ENCODE measurements at regions not wholly inside any gene's neighbourhood (a gene's known extent, or its start where the extent isn't known, plus 50 kb on each side); places are given as distances from the start of the nearest gene placed in this dataset.

DNA sequence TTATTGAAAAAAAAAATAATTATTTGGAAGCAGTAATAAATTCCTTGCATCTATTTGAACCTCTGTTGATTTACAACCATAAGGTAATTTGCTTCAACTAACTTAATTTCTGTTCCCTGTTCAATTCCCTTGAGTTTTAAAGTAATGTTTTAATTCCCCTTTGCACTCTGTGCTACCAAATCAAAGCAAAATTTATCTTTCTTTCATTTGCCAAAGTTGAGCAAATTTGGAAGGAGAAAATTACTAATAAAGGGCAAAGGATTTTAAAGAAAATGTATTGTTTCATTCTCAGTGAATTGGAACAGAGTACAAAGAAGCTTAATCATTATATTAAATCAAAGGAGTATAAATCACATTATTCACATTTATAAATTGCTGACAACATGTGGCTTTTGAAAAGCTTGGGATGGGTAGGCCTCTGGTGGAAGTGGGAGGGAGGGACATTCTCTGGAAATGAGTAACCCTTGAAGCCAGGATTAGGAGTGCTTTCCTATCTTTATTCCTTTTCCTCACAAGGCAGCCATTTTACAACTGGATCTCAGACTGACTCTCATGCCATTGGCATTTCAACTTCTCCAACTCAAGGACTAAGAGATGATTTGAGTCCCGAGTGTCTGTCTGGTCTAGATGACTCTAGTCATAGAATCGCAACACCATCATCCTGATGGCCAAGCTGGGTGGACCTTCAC is 331.6 kb upstream of the DUSP10 start:
- no peak overlapping the region for H3K4me3 ChIP-seq (ENCODE audit: low read length)
- H3K27me3 ChIP-seq (ENCODE audit: insufficient read depth, low read depth, low read length) = no peaks in the 10 kb centered on the region
- H3K9ac ChIP-seq (ENCODE audit: low read length) = no peak overlapping the region
- no peak overlapping the region for H2AFZ ChIP-seq (ENCODE audit: low read depth, low read length)
- H3K27ac ChIP-seq (ENCODE audit: low read length) = no peak overlapping the region
- no peaks in the 10 kb centered on the region for H3F3A ChIP-seq (ENCODE audit: insufficient read depth, low read length, poor library complexity, severe bottlenecking)
- no peaks in the 10 kb centered on the region for H3K36me3 ChIP-seq (ENCODE audit: insufficient read depth, low read length)
- H3K4me2 ChIP-seq (ENCODE audit: low read length) = no peak overlapping the region
- H3K9me3 ChIP-seq (ENCODE audit: low read length) = no peaks in the 10 kb centered on the region
- H4K20me1 ChIP-seq (ENCODE audit: insufficient read depth) = no peaks in the 10 kb centered on the region
- no peaks in the 10 kb centered on the region for H3K79me2 ChIP-seq (replicated peaks; ENCODE audit: insufficient read depth, low read length)
- TF ChIP-seq, protein P1, sequence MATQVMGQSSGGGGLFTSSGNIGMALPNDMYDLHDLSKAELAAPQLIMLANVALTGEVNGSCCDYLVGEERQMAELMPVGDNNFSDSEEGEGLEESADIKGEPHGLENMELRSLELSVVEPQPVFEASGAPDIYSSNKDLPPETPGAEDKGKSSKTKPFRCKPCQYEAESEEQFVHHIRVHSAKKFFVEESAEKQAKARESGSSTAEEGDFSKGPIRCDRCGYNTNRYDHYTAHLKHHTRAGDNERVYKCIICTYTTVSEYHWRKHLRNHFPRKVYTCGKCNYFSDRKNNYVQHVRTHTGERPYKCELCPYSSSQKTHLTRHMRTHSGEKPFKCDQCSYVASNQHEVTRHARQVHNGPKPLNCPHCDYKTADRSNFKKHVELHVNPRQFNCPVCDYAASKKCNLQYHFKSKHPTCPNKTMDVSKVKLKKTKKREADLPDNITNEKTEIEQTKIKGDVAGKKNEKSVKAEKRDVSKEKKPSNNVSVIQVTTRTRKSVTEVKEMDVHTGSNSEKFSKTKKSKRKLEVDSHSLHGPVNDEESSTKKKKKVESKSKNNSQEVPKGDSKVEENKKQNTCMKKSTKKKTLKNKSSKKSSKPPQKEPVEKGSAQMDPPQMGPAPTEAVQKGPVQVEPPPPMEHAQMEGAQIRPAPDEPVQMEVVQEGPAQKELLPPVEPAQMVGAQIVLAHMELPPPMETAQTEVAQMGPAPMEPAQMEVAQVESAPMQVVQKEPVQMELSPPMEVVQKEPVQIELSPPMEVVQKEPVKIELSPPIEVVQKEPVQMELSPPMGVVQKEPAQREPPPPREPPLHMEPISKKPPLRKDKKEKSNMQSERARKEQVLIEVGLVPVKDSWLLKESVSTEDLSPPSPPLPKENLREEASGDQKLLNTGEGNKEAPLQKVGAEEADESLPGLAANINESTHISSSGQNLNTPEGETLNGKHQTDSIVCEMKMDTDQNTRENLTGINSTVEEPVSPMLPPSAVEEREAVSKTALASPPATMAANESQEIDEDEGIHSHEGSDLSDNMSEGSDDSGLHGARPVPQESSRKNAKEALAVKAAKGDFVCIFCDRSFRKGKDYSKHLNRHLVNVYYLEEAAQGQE (IDR thresholded peaks at IDR 0.05; ENCODE audit: borderline replicate concordance) = no peak
- TF ChIP-seq MXI1 (conservative IDR thresholded peaks at IDR 0.05; ENCODE audit: poor library complexity, severe bottlenecking) (no peak), SMC3 (conservative IDR thresholded peaks at IDR 0.05; ENCODE audit: poor library complexity) (no peak), EZH2 (IDR thresholded peaks at IDR 0.05; ENCODE audit: borderline replicate concordance, insufficient read depth, low read length, poor library complexity, severe bottlenecking) (no peak), TAF1 (IDR thresholded peaks at IDR 0.05; ENCODE audit: low read depth) (no peak), POLR2AphosphoS5 (IDR thresholded peaks at IDR 0.05) (no peak), RAD21 (conservative IDR thresholded peaks at IDR 0.05) (no peak), EP300 (conservative IDR thresholded peaks at IDR 0.05; ENCODE audit: poor library complexity, severe bottlenecking) (no peak)
- TF ChIP-seq, protein P2, sequence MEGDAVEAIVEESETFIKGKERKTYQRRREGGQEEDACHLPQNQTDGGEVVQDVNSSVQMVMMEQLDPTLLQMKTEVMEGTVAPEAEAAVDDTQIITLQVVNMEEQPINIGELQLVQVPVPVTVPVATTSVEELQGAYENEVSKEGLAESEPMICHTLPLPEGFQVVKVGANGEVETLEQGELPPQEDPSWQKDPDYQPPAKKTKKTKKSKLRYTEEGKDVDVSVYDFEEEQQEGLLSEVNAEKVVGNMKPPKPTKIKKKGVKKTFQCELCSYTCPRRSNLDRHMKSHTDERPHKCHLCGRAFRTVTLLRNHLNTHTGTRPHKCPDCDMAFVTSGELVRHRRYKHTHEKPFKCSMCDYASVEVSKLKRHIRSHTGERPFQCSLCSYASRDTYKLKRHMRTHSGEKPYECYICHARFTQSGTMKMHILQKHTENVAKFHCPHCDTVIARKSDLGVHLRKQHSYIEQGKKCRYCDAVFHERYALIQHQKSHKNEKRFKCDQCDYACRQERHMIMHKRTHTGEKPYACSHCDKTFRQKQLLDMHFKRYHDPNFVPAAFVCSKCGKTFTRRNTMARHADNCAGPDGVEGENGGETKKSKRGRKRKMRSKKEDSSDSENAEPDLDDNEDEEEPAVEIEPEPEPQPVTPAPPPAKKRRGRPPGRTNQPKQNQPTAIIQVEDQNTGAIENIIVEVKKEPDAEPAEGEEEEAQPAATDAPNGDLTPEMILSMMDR (IDR thresholded peaks at IDR 0.05; ENCODE audit: poor library complexity, severe bottlenecking) = no peak
- no peaks in the 10 kb centered on the region for H3K9me2 ChIP-seq (ENCODE audit: insufficient read depth, low read length)

DNA sequence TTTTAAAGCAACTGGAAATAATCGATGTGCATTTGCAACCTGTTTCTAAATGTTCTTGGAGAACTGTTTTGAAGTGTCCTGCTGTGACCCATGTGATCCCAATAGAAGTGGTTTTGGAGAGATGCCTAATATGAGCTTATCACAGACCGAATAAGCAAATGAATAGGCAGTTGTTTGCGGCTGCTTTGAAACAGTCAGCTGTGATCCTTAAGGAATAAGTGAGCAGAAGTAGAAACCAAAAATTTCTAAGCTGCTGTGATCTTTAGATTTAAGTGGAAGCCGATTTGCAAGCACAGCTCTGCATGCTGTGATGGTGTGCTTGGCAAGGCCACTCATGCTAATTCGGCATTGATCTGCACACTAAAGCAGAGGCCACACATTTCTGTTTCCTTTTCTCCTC is 329.5 kb upstream of the DUSP10 start:
- no peak overlapping the region for H3K4me2 ChIP-seq (ENCODE audit: low read length)
- no peaks in the 10 kb centered on the region for H3K79me2 ChIP-seq (replicated peaks; ENCODE audit: insufficient read depth, low read length)
- H3K27me3 ChIP-seq (ENCODE audit: insufficient read depth, low read depth, low read length) = no peaks in the 10 kb centered on the region
- no peak overlapping the region for H3K4me3 ChIP-seq (ENCODE audit: low read length)
- H3K36me3 ChIP-seq (ENCODE audit: insufficient read depth, low read length) = no peaks in the 10 kb centered on the region
- no peak overlapping the region for H2AFZ ChIP-seq (ENCODE audit: low read depth, low read length)
- H3F3A ChIP-seq (ENCODE audit: insufficient read depth, low read length, poor library complexity, severe bottlenecking) = no peaks in the 10 kb centered on the region
- TF ChIP-seq EZH2 (IDR thresholded peaks at IDR 0.05; ENCODE audit: borderline replicate concordance, insufficient read depth, low read length, poor library complexity, severe bottlenecking) = no peak
- TF ChIP-seq MXI1 (conservative IDR thresholded peaks at IDR 0.05; ENCODE audit: poor library complexity, severe bottlenecking) = no peak
- no peak for TF ChIP-seq TAF1 (IDR thresholded peaks at IDR 0.05; ENCODE audit: low read depth)
- H3K27ac ChIP-seq (ENCODE audit: low read length) = no peak overlapping the region
- no peaks in the 10 kb centered on the region for H4K20me1 ChIP-seq (ENCODE audit: insufficient read depth)
- H3K9ac ChIP-seq (ENCODE audit: low read length) = no peak overlapping the region
- no peaks in the 10 kb centered on the region for H3K9me3 ChIP-seq (ENCODE audit: low read length)
- H3K9me2 ChIP-seq (ENCODE audit: insufficient read depth, low read length) = no peaks in the 10 kb centered on the region

All from neural cell (in vitro differentiated cells).